IMR-90 (cell line): ENCODE measurements at regions not wholly inside any gene's neighbourhood (a gene's known extent, or its start where the extent isn't known, plus 50 kb on each side); places are given as distances from the start of the nearest gene placed in this dataset.

Experiments
- ATAC-seq: fragments of 200-7000 bp; cut with Tn5 transposase; 2 replicates; pipeline ENCODE4 v1.9.1; 2020; ENCODE audit warnings: low read depth, mild to moderate bottlenecking, moderate library complexity
- BruUV-seq: library from RNA; stranded (reverse); fragments of 400-500 nt; replicated peaks from 2 replicates; lab custom pipeline; 2021; lab: Mats Ljungman, UMichigan
- CTCF ChIA-PET: fragments of 300-600 bp; formaldehyde crosslinking; extraction: SDS; loops from one replicate; lab custom pipeline; 2021; ENCODE audit warnings: antibody characterized with exemption; lab: Yijun Ruan, JAX
- POLR2A ChIA-PET: fragments of 300-600 bp; sonication (Branson Sonifier 250); formaldehyde crosslinking; loops from one replicate; lab custom pipeline; 2022; ENCODE audit warnings: antibody characterized with exemption; ENCODE audit not compliant: unreplicated experiment; lab: Charles Lee
- DNase-seq: peaks from one replicate; pipeline ENCODE4 v3.0.0; 2013
- H2AFZ ChIP-seq: replicated peaks from 2 replicates; pipeline ENCODE3; 2013; ENCODE audit warnings: low read length, mild to moderate bottlenecking; ENCODE audit not compliant: poor library complexity
- H2AK5ac ChIP-seq: 2 replicates; pipeline ENCODE4 v1.6.1; 2013; ENCODE audit warnings: low read depth, low read length, inconsistent platforms
- H2AK9ac ChIP-seq: replicated peaks from 2 replicates; pipeline ENCODE3; 2013; ENCODE audit warnings: mild to moderate bottlenecking, low read depth, low read length, moderate library complexity; ENCODE audit not compliant: poor library complexity
- H2BK120ac ChIP-seq: 2 replicates; pipeline ENCODE4 v1.6.1; 2013; ENCODE audit warnings: low read depth, low read length, inconsistent platforms
- H2BK15ac ChIP-seq: 3 replicates; pipeline ENCODE4 v1.6.1; 2013; ENCODE audit warnings: low read depth, low read length, inconsistent platforms
- H2BK20ac ChIP-seq: 2 replicates; pipeline ENCODE4 v1.6.1; 2013; ENCODE audit warnings: low read depth, mild to moderate bottlenecking, inconsistent platforms, low read length, moderate library complexity
- H2BK5ac ChIP-seq: 2 replicates; pipeline ENCODE4 v1.6.1; 2013; ENCODE audit warnings: mild to moderate bottlenecking, low read depth, low read length, inconsistent platforms; ENCODE audit not compliant: poor library complexity, severe bottlenecking
- H3K14ac ChIP-seq: replicated peaks from 2 replicates; pipeline ENCODE4 v1.6.1; 2013; ENCODE audit warnings: low read depth, low read length, inconsistent platforms
- H3K18ac ChIP-seq: 2 replicates; pipeline ENCODE4 v1.6.1; 2013; ENCODE audit warnings: low read depth, low read length, control low read depth
- H3K23ac ChIP-seq: 2 replicates; pipeline ENCODE4 v1.6.1; 2013; ENCODE audit warnings: low read depth, low read length, inconsistent platforms
- H3K27ac ChIP-seq: 2 replicates; pipeline ENCODE4 v1.5.1; 2013; ENCODE audit warnings: mild to moderate bottlenecking, control low read depth, low read length; ENCODE audit not compliant: insufficient read depth
- H3K27me3 ChIP-seq: 2 replicates; pipeline ENCODE4 v1.6.1; 2013; ENCODE audit warnings: low read length; ENCODE audit not compliant: control insufficient read depth, insufficient read depth
- H3K36me3 ChIP-seq: 2 replicates; pipeline ENCODE4 v1.6.1; 2013; ENCODE audit warnings: low read length, mixed read lengths; ENCODE audit not compliant: control insufficient read depth, insufficient read depth
- H3K4ac ChIP-seq: 2 replicates; pipeline ENCODE4 v1.6.1; 2013; ENCODE audit warnings: low read depth, low read length, inconsistent platforms
- H3K4me1 ChIP-seq: 2 replicates; pipeline ENCODE4 v1.6.1; 2013; ENCODE audit warnings: low read length, mixed read lengths; ENCODE audit not compliant: control insufficient read depth, insufficient read depth
- H3K4me2 ChIP-seq: 2 replicates; pipeline ENCODE4 v1.6.1; 2013; ENCODE audit warnings: low read depth, mild to moderate bottlenecking, control low read depth, low read length, moderate library complexity
- H3K4me3 ChIP-seq: 2 replicates; pipeline ENCODE4 v1.5.1; 2013; ENCODE audit warnings: low read depth, mild to moderate bottlenecking, control low read depth, low read length, moderate library complexity; ENCODE audit not compliant: insufficient read depth
- H3K56ac ChIP-seq: 2 replicates; pipeline ENCODE4 v1.6.1; 2013; ENCODE audit warnings: low read length, inconsistent platforms; ENCODE audit not compliant: insufficient read depth; ENCODE audit errors: extremely low read depth
- H3K79me1 ChIP-seq, 2 experiments: 2 replicates each; pipeline ENCODE4 v1.6.1; 2013; ENCODE audit warnings: low read length in 2 of 2, inconsistent platforms in 1 of 2, low read depth in 1 of 2
- H3K9ac ChIP-seq: 2 replicates; pipeline ENCODE4 v1.6.1; 2013; ENCODE audit warnings: low read depth, low read length, control low read depth
- H3K9me1 ChIP-seq: 2 replicates; pipeline ENCODE4 v1.6.1; 2013; ENCODE audit warnings: low read length, inconsistent platforms; ENCODE audit not compliant: insufficient read depth
- H3K9me3 ChIP-seq: 2 replicates; pipeline ENCODE4 v1.6.1; 2013; ENCODE audit warnings: low read length; ENCODE audit not compliant: control insufficient read depth, insufficient read depth
- H4K20me1 ChIP-seq: 2 replicates; pipeline ENCODE4 v1.6.1; 2013; ENCODE audit warnings: low read length, inconsistent platforms; ENCODE audit not compliant: insufficient read depth
- H4K5ac ChIP-seq: 2 replicates; pipeline ENCODE4 v1.6.1; 2013; ENCODE audit warnings: mild to moderate bottlenecking, low read depth, low read length, control low read depth
- H4K8ac ChIP-seq, 2 experiments: 2 replicates each; pipeline ENCODE4 v1.6.1; 2013; ENCODE audit warnings: low read depth in 2 of 2, low read length in 2 of 2, control low read depth in 1 of 2, inconsistent platforms in 1 of 2
- H4K91ac ChIP-seq: 2 replicates; pipeline ENCODE4 v1.6.1; 2013; ENCODE audit warnings: low read depth, low read length, inconsistent platforms; ENCODE audit not compliant: insufficient read depth
- BHLHE40 ChIP-seq: fragments of 150-350 bp; IDR thresholded peaks from 2 replicates; pipeline ENCODE4 v1.6.1; 2016; ENCODE audit warnings: mild to moderate bottlenecking, low read depth, low read length
- CEBPB ChIP-seq: IDR thresholded peaks from 2 replicates; pipeline ENCODE4 v1.6.1; 2012; ENCODE audit warnings: low read depth, low read length, improper control_type of control experiment
- CHD1 ChIP-seq: IDR thresholded peaks from 2 replicates; pipeline ENCODE4 v1.6.1; 2012; ENCODE audit warnings: low read depth, low read length, improper control_type of control experiment
- CTCF ChIP-seq: conservative IDR thresholded peaks from 2 replicates; pipeline ENCODE4 v1.5.1; 2012; ENCODE audit warnings: mild to moderate bottlenecking, low read depth, low read length, improper control_type of control experiment
- FOS ChIP-seq: fragments of 150-350 bp; IDR thresholded peaks from 2 replicates; pipeline ENCODE4 v1.6.1; 2016; ENCODE audit warnings: low read depth, low read length
- MAFK ChIP-seq: IDR thresholded peaks from 2 replicates; pipeline ENCODE4 v1.6.1; 2012; ENCODE audit warnings: low read depth, low read length, improper control_type of control experiment
- MAZ ChIP-seq: IDR thresholded peaks from 2 replicates; pipeline ENCODE4 v1.6.1; 2012; ENCODE audit warnings: low read depth, mild to moderate bottlenecking, low read length, improper control_type of control experiment, moderate library complexity, borderline replicate concordance
- MXI1 ChIP-seq: IDR thresholded peaks from 2 replicates; pipeline ENCODE4 v1.6.1; 2012; ENCODE audit warnings: low read depth, mild to moderate bottlenecking, low read length, moderate library complexity, borderline replicate concordance
- NFE2L2 ChIP-seq: fragments of 150-350 bp; IDR thresholded peaks from 2 replicates; pipeline ENCODE4 v1.6.1; 2016; ENCODE audit warnings: low read depth, mild to moderate bottlenecking, low read length
- POLR2A ChIP-seq: IDR thresholded peaks from 2 replicates; pipeline ENCODE4 v1.6.1; 2012; ENCODE audit warnings: mild to moderate bottlenecking, low read depth, low read length
- RAD21 ChIP-seq: IDR thresholded peaks from 2 replicates; pipeline ENCODE4 v1.6.1; 2012; ENCODE audit warnings: low read length, improper control_type of control experiment
- RCOR1 ChIP-seq: IDR thresholded peaks from 2 replicates; pipeline ENCODE4 v1.6.1; 2012; ENCODE audit warnings: mild to moderate bottlenecking, low read length, improper control_type of control experiment; ENCODE audit not compliant: insufficient replicate concordance
- RFX5 ChIP-seq: IDR thresholded peaks from 2 replicates; pipeline ENCODE4 v1.8.0; 2012; ENCODE audit warnings: low read depth, mild to moderate bottlenecking, low read length, moderate library complexity
- SMC3 ChIP-seq: fragments of 150-350 bp; IDR thresholded peaks from 2 replicates; pipeline ENCODE4 v1.6.1; 2016; ENCODE audit warnings: low read depth, mild to moderate bottlenecking, antibody characterized with exemption, low read length, moderate library complexity
- whole genome bisulfite sequencing, 2 experiments: methylation state at CpG; one replicate each; pipeline versions ENCODE4 v1.1.5 to v1.1.7; 2013; ENCODE audit warnings: missing lambda C conversion rate in 2 of 2; ENCODE audit not compliant: insufficient read length in 1 of 2; ENCODE audit errors: extremely low coverage in 2 of 2; 5-methylcytosine and 5-hydroxymethylcytosine counted together
- dilution Hi-C: fragments of 300-500 bp; cut with HindIII; formaldehyde crosslinking; loops from one replicate; pipeline ENCODE4 v1.14.3; 2018; ENCODE audit warnings: low sequenced_read_pairs; ENCODE audit not compliant: unreplicated experiment
- in situ Hi-C: fragments of 300-500 bp; cut with MboI; formaldehyde crosslinking; loops from 3 replicates; pipeline ENCODE4 v1.14.3; 2019; ENCODE audit warnings: low sequenced_read_pairs, inconsistent platforms, mixed read lengths
- intact Hi-C: fragments of 100-400 bp; cut with micrococcal nuclease; formaldehyde crosslinking; loops from 2 replicates; pipeline ENCODE4 v1.10.0; 2022
- TF ChIP-seq, protein P1 (sequence below): fragments of 150-350 bp; IDR thresholded peaks from 2 replicates; pipeline ENCODE4 v1.6.1; 2017; ENCODE audit warnings: mild to moderate bottlenecking, antibody characterized with exemption, low read length, low read depth
- TF ChIP-seq, protein P2 (sequence below): fragments of 150-350 bp; IDR thresholded peaks from 2 replicates; pipeline ENCODE4 v1.6.1; 2016; ENCODE audit warnings: low read depth, mild to moderate bottlenecking, low read length, moderate library complexity, borderline replicate concordance

DNA sequence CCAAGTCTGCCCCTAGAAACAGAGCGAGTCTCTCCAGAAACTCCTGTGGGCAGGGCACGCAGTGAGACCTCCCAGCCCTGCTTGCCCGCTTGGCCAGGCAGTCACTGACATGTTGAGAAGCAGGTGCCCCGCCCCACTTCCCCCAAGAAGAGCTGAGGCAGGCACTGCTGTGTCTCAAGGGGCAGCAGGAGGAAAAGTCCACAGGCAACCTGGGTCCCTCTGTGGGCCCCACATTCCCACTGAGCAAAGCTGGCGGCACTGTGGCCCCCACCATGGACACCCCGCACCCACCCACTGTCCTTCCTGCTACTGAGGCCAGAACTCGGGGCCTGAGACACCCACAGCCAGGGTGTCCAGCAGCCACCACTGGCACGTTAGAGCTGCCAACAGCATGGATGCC lies 137.3 kb upstream of the NKX1-1 start:
- Histone ChIP-seq H3K56ac (no peak overlapping the region), H3K36me3 (no peaks in the 10 kb centered on the region), H4K8ac (no peak overlapping the region), H4K20me1 (no peaks in the 10 kb centered on the region), H2AK9ac (no peak overlapping the region), H3K4me2 (no peak overlapping the region), H3K9me1 (no peaks in the 10 kb centered on the region), H3K18ac (no peak overlapping the region), H3K9ac (no peak overlapping the region), H3K4me3 (no peak overlapping the region), H2BK120ac (no peak overlapping the region), H2AFZ (no peak overlapping the region), H4K91ac (no peak overlapping the region), H2BK20ac (no peak overlapping the region), H3K4ac (no peak overlapping the region), H2BK5ac (no peak overlapping the region), H3K14ac (no peak overlapping the region), H3K27me3 (peaks cover 22% of the 10 kb centered on the region; the same call in 1 of the 2 replicates), H3K27ac (no peak overlapping the region), H3K23ac (no peak overlapping the region), H3K4me1 (no peaks in the 10 kb centered on the region), H3K9me3 (no peaks in the 10 kb centered on the region), H2BK15ac (no peak overlapping the region), H3K79me1 (no peaks in the 10 kb centered on the region), H4K5ac (no peak overlapping the region), H2AK5ac (no peak overlapping the region)
- no peak for DNase-seq
- TF ChIP-seq CTCF (no peak), RAD21 (no peak), NFE2L2 (no peak), POLR2A (no peak), MAZ (no peak), MXI1 (no peak), BHLHE40 (no peak), RCOR1 (no peak), SMC3 (no peak), FOS (no peak), MAFK (no peak), CEBPB (no peak), RFX5 (no peak), CHD1 (no peak)
- TF ChIP-seq, protein P1, sequence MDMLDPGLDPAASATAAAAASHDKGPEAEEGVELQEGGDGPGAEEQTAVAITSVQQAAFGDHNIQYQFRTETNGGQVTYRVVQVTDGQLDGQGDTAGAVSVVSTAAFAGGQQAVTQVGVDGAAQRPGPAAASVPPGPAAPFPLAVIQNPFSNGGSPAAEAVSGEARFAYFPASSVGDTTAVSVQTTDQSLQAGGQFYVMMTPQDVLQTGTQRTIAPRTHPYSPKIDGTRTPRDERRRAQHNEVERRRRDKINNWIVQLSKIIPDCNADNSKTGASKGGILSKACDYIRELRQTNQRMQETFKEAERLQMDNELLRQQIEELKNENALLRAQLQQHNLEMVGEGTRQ: no peak
- TF ChIP-seq, protein P2, sequence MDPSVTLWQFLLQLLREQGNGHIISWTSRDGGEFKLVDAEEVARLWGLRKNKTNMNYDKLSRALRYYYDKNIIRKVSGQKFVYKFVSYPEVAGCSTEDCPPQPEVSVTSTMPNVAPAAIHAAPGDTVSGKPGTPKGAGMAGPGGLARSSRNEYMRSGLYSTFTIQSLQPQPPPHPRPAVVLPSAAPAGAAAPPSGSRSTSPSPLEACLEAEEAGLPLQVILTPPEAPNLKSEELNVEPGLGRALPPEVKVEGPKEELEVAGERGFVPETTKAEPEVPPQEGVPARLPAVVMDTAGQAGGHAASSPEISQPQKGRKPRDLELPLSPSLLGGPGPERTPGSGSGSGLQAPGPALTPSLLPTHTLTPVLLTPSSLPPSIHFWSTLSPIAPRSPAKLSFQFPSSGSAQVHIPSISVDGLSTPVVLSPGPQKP: no peak
- no peak for ATAC-seq
- intact Hi-C loops (no loop called here), in situ Hi-C loops (no loop called here), dilution Hi-C loops (no loop called here)
- ChIA-PET POLR2A (no interaction called here), CTCF (no interaction called here)
- BruUV-seq: no TSS peak
- 90% methylated on average over 3 of the region's 8 CpGs; no CpG with 5 or more reads in 1 of the 2 experiments for WGBS, 2 experiments
